ENCODE measurements at regions not wholly inside any gene's neighbourhood (a gene's known extent, or its start where the extent isn't known, plus 50 kb on each side); places are given as distances from the start of the nearest gene placed in this dataset.

- no peak for DNase-seq
These were observed 584.7 kb downstream of the SEMA5A start for GRCh38 chr5:8961219-8961618.

DNA sequence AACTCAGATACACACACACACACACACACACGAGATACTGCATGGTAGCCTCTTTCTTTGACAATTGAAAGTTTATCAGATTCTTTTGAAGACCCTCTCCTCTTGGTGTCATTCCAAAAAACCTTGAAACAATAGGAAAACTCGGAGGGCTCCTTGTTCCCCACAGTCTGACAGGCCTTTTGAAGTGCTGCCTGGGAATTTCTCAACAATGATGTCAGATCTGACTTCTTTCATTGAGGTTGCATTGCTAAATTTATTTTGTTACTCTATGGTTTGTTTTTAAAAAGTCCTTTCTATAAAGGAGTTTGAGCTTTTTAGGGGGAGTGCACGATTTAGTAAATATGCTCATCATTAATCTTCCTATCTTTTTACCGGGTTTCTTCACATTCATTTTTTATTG is 583.9 kb downstream of the SEMA5A start:
- no peak for DNase-seq

DNA sequence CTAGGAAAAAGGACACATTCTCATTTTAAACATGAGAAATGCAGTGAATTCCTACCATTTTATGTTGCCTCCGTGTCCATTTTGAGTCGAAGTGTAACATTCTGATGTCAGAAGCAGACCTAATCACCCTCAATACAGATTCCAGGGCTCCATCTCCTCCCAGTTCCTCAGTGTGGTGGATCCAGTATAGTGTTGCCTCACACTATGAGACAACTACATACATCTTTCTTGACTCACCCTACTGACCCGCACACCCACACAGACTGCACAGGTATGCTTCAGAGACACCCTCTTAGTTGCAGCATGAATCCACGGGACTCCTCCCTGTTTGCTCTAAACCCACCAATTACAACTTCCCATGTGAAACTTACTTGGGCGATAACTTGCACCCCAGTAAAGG is 564.9 kb downstream of the SEMA5A start:
- DNase-seq: no peak

DNA sequence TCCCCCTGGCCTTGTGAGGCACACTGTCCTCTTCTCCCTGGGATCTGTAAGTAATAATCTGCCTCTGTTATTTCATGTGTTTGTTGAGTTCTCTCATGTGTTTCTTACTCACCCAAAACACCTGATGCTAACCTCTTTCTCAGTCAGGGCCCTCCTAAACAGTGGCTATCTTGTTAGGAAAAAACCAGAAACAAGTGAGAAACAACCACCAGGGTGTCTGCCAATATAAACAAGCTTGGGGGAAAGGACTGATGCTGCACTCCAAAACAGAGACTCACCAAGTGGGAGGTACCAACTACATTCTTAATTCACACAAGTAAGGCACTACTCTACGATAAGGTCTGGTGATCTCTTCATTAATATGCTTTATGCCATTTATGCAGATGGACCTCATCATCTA is 564.4 kb downstream of the SEMA5A start:
- DNase-seq: no peak

GRCh38 chr5:8984386-8984785 is 561.5 kb downstream of the SEMA5A start:
- no peak for DNase-seq
